Liver (tissue), 3 donors: ENCODE measurements at regions not wholly inside any gene's neighbourhood (a gene's known extent, or its start where the extent isn't known, plus 50 kb on each side); places are given as distances from the start of the nearest gene placed in this dataset.

ENCODE experiments used
- ATF3 ChIP-seq: IDR thresholded peaks from 2 replicates; pipeline ENCODE4 v1.6.1; 2016; ENCODE audit warnings: antibody characterized with exemption
- CTCF ChIP-seq: fragments of 150-350 bp; IDR thresholded peaks from 2 replicates; pipeline ENCODE4 v1.5.1; 2017; ENCODE audit warnings: improper control_type of control experiment, low read depth, low read length; ENCODE audit not compliant: missing input control
- FOXA1 ChIP-seq: IDR thresholded peaks from 2 replicates; pipeline ENCODE4 v1.6.1; 2016; ENCODE audit warnings: antibody characterized with exemption
- GABPA ChIP-seq, 2 donors: IDR thresholded peaks in 1 of 2; conservative IDR thresholded peaks in 1 of 2; 2 replicates each; pipeline ENCODE4 v1.6.1; 2016; ENCODE audit warnings: antibody characterized with exemption in 2 of 2, mild to moderate bottlenecking in 1 of 2, moderate library complexity in 1 of 2
- HNF4G ChIP-seq: IDR thresholded peaks from 2 replicates; pipeline ENCODE4 v1.6.1; 2016; ENCODE audit warnings: antibody characterized with exemption
- JUND ChIP-seq, 2 donors: IDR thresholded peaks; 2 replicates each; pipeline ENCODE4 v1.6.1; 2016; ENCODE audit warnings: antibody characterized with exemption in 2 of 2
- MAX ChIP-seq: IDR thresholded peaks from 2 replicates; pipeline ENCODE4 v1.6.1; 2016; ENCODE audit warnings: antibody characterized with exemption
- RAD21 ChIP-seq, 2 donors: IDR thresholded peaks; 2 replicates each; pipeline ENCODE4 v1.6.1; 2016; ENCODE audit warnings: antibody characterized with exemption in 2 of 2, mild to moderate bottlenecking in 2 of 2
- REST ChIP-seq: IDR thresholded peaks from 2 replicates; pipeline ENCODE4 v1.6.1; 2016; ENCODE audit warnings: antibody characterized with exemption, mild to moderate bottlenecking
- RXRA ChIP-seq, 2 donors: IDR thresholded peaks; 2 replicates each; pipeline ENCODE4 v1.6.1; 2017 to 2018; ENCODE audit warnings: antibody characterized with exemption in 2 of 2, mild to moderate bottlenecking in 1 of 2
- SP1 ChIP-seq: IDR thresholded peaks from 2 replicates; pipeline ENCODE4 v1.6.1; 2018; ENCODE audit warnings: antibody characterized with exemption, mild to moderate bottlenecking
- TAF1 ChIP-seq: conservative IDR thresholded peaks from 2 replicates; pipeline ENCODE4 v1.6.1; 2016; ENCODE audit warnings: antibody characterized with exemption, mild to moderate bottlenecking
- YY1 ChIP-seq: IDR thresholded peaks from 2 replicates; pipeline ENCODE4 v1.6.1; 2016; ENCODE audit warnings: antibody characterized with exemption, mild to moderate bottlenecking
- ZBTB33 ChIP-seq: IDR thresholded peaks from 2 replicates; pipeline ENCODE4 v1.6.1; 2016; ENCODE audit warnings: antibody characterized with exemption
- donor health status: healthy.
- donor health status: healthy.

- TF ChIP-seq CTCF, result no peak
- no peak for TF ChIP-seq RXRA (IDR thresholded peaks at IDR 0.05)
- TF ChIP-seq REST, result no peak
- no peak for TF ChIP-seq SP1
- TF ChIP-seq YY1, result no peak
- no peak for TF ChIP-seq ZBTB33
- TF ChIP-seq RAD21 (IDR thresholded peaks at IDR 0.05), result no peak
- no peak for TF ChIP-seq JUND (IDR thresholded peaks at IDR 0.05)
- no peak for TF ChIP-seq TAF1
- no peak for TF ChIP-seq FOXA1
- TF ChIP-seq MAX, result no peak
- no peak for TF ChIP-seq ATF3
- TF ChIP-seq GABPA (IDR thresholded peaks at IDR 0.05 in 1 of 2, conservative IDR thresholded peaks at IDR 0.05 in 1 of 2), result no peak
- no peak for TF ChIP-seq HNF4G
Measured at GRCh38 chr5:20498102-20498501, 510.1 kb upstream of the CDH18 start.
